Lower leg skin (tissue), 4 donors: ENCODE measurements at regions not wholly inside any gene's neighbourhood (a gene's known extent, or its start where the extent isn't known, plus 50 kb on each side); places are given as distances from the start of the nearest gene placed in this dataset.

Source experiments
- DNase-seq, 2 donors: peaks; one replicate each; pipeline ENCODE4 v3.0.0-alpha.2; 2019; ENCODE audit warnings: low spot score in 2 of 2
- H3K4me3 ChIP-seq: fragments of 200-600 bp; sonication (generic); 2 replicates; pipeline ENCODE4 v1.5.1; 2017; ENCODE audit warnings: mild to moderate bottlenecking, low read depth; ENCODE audit not compliant: poor library complexity, severe bottlenecking
- POLR2A ChIP-seq, 2 donors: fragments of 450-650 bp; IDR thresholded peaks; one replicate each; pipeline ENCODE4 v1.6.1; 2016 to 2017; ENCODE audit warnings: antibody characterized with exemption in 2 of 2, mild to moderate bottlenecking in 1 of 2, moderate library complexity in 1 of 2
- WGBS, 2 donors: methylation state at CpG; one replicate each; pipeline ENCODE4 v1.1.5; 2018; 5-methylcytosine and 5-hydroxymethylcytosine counted together
- intact Hi-C: fragments of 100-400 bp; cut with DNase I; formaldehyde crosslinking; loops from one replicate; pipeline ENCODE4 v1.15.0; 2023; ENCODE audit warnings: low total_unique reads
- TF ChIP-seq, protein P1 (sequence below), 3 donors: fragments of 450-650 bp; IDR thresholded peaks; one replicate each; pipeline ENCODE4 v1.5.1; 2016; ENCODE audit warnings: antibody characterized with exemption in 3 of 3, mild to moderate bottlenecking in 3 of 3, moderate library complexity in 2 of 3

DNA sequence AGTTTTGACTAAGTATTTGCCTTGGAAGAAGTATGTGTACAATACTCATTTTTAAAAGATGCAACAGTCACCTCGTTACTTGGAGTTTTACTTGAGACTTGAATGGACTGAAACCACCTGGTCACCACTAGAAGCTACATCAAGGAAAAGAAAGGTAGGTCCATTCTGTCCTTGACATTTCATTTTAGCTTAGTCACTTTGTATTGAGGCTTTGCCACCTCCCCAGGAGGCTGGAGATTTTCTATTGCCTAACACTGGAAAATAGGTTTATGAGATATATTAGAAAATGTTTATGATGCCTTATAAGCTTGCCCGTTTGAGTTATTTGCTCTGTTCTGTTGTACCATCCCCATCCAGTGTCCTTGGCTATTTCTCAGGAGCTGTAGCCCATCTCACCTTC is 107.9 kb upstream of the ETAA1 start:
- no peak for TF ChIP-seq POLR2A (IDR thresholded peaks at IDR 0.05)
- TF ChIP-seq, protein P1, sequence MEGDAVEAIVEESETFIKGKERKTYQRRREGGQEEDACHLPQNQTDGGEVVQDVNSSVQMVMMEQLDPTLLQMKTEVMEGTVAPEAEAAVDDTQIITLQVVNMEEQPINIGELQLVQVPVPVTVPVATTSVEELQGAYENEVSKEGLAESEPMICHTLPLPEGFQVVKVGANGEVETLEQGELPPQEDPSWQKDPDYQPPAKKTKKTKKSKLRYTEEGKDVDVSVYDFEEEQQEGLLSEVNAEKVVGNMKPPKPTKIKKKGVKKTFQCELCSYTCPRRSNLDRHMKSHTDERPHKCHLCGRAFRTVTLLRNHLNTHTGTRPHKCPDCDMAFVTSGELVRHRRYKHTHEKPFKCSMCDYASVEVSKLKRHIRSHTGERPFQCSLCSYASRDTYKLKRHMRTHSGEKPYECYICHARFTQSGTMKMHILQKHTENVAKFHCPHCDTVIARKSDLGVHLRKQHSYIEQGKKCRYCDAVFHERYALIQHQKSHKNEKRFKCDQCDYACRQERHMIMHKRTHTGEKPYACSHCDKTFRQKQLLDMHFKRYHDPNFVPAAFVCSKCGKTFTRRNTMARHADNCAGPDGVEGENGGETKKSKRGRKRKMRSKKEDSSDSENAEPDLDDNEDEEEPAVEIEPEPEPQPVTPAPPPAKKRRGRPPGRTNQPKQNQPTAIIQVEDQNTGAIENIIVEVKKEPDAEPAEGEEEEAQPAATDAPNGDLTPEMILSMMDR (IDR thresholded peaks at IDR 0.05), result no peak
- DNase-seq, result no peak
- intact Hi-C loops, result no loop called here
- no peak overlapping the region for H3K4me3 ChIP-seq
- WGBS, 2 donors, result 85 to 90% methylated on average over 2 of the region's 2 CpGs

GRCh38 chr2:67289921-67290371 is 107.2 kb upstream of the ETAA1 start:
- intact Hi-C loops, result no loop called here
- 44 to 58% methylated on average over 1 of the region's 1 CpG for WGBS, 2 donors
- H3K4me3 ChIP-seq, result no peak overlapping the region
- TF ChIP-seq POLR2A (IDR thresholded peaks at IDR 0.05), result no peak
- TF ChIP-seq, protein P1 (IDR thresholded peaks at IDR 0.05), result no peak
- DNase-seq, result no peak

DNA sequence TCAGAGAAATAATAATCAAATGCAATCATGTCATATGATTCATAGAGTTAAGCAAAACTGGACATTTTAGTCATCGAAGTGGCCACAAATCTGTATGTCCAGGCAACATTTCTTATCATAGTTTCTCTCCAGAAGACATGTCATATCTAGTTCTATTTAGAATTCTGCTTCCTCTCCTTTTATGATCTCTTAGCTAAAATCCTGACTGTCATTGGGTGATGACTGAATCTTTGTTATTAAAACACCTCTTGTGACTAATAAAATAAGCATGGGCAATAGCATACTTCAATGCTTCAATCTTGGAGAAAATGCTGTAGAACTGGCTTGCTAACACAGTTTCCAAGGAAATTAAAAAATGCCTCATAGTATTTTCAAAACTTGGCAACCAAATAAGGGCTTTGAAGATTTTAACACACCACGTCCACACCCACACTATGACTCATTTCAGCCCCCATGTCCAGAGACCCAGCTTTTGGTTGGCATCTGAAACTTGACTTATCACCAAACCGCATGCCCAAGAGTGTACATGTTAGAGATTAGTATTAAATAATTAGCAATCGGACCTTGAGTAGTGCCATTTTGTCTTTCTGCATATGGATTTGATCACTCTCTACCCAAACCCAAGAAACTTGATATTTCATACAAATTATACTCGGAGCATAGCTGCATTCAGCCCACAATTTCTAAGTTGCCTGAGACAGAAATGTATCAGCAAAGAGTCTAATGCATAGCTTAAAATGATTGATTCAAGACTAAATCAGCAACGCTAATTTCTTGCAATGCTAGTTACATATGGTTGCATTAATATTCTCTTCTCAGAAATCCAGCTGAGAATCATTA is 106.5 kb upstream of the ETAA1 start:
- intact Hi-C loops, result no loop called here
- H3K4me3 ChIP-seq, result no peak overlapping the region
- TF ChIP-seq, protein P1 (IDR thresholded peaks at IDR 0.05), result no peak
- TF ChIP-seq POLR2A (IDR thresholded peaks at IDR 0.05), result no peak
- no peak for DNase-seq
- 44 to 45% methylated on average over 6 of the region's 6 CpGs for WGBS, 2 donors

DNA sequence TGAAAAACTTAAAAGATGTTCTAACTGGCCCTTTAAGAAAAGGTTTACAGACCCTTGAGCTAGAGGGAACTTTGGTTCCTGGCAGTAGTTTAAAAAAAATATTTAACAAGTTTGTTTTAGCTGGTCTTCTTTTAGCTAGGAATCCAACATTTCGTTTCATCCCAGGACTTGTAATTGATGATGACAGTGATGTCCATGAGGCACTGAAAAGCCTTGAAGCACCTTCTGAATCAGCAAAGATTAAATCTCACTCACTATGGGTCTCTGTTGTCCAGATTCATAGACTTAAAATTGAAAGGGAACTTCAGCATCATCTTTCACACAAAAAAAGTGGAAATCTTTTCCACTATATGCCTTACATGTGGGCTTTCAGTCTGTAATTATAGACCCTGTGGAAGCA is 102.9 kb upstream of the ETAA1 start:
- TF ChIP-seq POLR2A (IDR thresholded peaks at IDR 0.05), result no peak
- TF ChIP-seq, protein P1 (IDR thresholded peaks at IDR 0.05), result no peak
- DNase-seq, result no peak
- 33 to 53% methylated on average over 1 of the region's 1 CpG for WGBS, 2 donors
- intact Hi-C loops, result no loop called here
- no peak overlapping the region for H3K4me3 ChIP-seq

DNA sequence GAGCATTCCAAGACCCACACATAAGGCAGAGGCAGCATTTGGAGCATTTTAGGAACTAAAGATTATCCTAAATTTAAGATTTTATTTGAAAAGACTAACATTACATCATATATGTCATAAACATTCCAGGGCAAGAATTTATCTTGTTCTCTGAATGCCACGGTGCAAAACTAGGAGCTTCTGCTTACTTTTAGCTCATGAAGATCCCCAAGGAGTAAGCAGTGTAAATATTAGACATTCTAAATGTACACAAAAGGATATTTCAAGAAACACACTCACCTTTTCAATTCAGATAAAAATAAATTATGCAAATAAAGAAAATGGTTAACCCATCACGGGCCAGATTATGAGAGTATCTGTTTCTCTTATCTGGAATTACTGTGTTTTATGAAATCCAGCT is 101.7 kb upstream of the ETAA1 start:
- H3K4me3 ChIP-seq, result no peak overlapping the region
- no peak for TF ChIP-seq POLR2A (IDR thresholded peaks at IDR 0.05)
- TF ChIP-seq, protein P1 (IDR thresholded peaks at IDR 0.05), result no peak
- WGBS, 2 donors, result 71 to 84% methylated on average over 2 of the region's 2 CpGs
- no peak for DNase-seq
- intact Hi-C loops, result no loop called here
